HUES48 (cell line): ENCODE measurements at regions not wholly inside any gene's neighbourhood (a gene's known extent, or its start where the extent isn't known, plus 50 kb on each side); places are given as distances from the start of the nearest gene placed in this dataset.
"Not testable (repeated sequence)": the region's sequence is repeated elsewhere in the genome, so short reads cannot be mapped to it uniquely, and the experiment has no call there.

ENCODE experiments used
- H3K27ac ChIP-seq: one replicate; pipeline ENCODE4 v1.7.0; 2013; ENCODE audit warnings: low read depth, low read length, inconsistent platforms
- H3K27me3 ChIP-seq: 2 replicates; pipeline ENCODE4 v1.6.1; 2013; ENCODE audit warnings: mild to moderate bottlenecking, low read length; ENCODE audit not compliant: control insufficient read depth, insufficient read depth
- H3K36me3 ChIP-seq: 2 replicates; pipeline ENCODE4 v1.6.1; 2013; ENCODE audit warnings: low read length; ENCODE audit not compliant: control insufficient read depth, insufficient read depth
- H3K4me1 ChIP-seq: 2 replicates; pipeline ENCODE4 v1.6.1; 2013; ENCODE audit warnings: mild to moderate bottlenecking, low read length; ENCODE audit not compliant: control insufficient read depth, insufficient read depth
- H3K4me3 ChIP-seq: 2 replicates; pipeline ENCODE4 v1.5.1; 2013; ENCODE audit warnings: mild to moderate bottlenecking, low read depth, low read length
- H3K9ac ChIP-seq: 2 replicates; pipeline ENCODE4 v1.6.1; 2013; ENCODE audit warnings: mild to moderate bottlenecking, low read depth, low read length, moderate library complexity
- H3K9me3 ChIP-seq: 2 replicates; pipeline ENCODE4 v1.6.1; 2013; ENCODE audit warnings: low read length; ENCODE audit not compliant: control insufficient read depth, insufficient read depth

DNA sequence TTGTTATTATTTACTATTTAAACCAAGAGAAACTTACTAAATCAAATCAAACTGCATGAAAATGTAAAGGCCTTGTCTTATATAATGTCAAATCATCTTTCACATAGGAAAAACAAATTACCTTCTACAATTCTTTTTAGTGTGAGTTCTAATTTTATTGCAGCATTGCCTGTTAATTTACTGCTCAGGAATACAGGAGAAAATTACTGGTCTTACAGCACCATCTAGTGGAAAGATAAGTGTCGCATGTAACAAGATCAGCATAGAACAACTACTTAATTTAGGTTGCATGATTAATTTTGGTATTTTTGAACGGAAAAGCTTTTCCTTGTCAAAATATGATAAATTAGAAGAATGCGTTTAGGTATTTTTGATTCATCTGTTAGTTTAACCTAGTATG, 502.7 kb downstream of the UQCRFS1 start:
- no peak overlapping the region for H3K4me3 ChIP-seq
- H3K4me1 ChIP-seq: no peaks in the 10 kb centered on the region
- H3K9ac ChIP-seq: no peak overlapping the region
- H3K27ac ChIP-seq: no peak overlapping the region
- no peaks in the 10 kb centered on the region for H3K36me3 ChIP-seq
- no peaks in the 10 kb centered on the region for H3K9me3 ChIP-seq
- no peaks in the 10 kb centered on the region for H3K27me3 ChIP-seq

DNA sequence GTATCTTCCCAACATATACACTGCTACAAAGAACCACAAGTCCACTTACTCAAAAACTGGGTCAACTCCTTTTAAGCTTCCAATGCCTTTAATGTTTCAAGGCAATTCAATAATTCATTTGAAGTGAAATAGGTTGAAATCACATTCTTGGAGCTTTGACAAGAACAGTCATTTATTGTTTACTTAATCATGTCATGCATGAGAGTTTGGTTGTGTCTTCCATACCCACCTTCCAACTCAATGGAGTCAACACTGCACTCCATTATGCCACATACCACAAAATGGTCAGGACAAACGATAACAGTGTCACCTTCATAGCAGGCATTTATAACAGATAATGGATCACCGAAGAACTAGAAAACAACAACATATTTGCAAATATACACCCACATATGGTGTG, 506.3 kb downstream of the UQCRFS1 start:
- Histone ChIP-seq H3K27me3 (no peaks in the 10 kb centered on the region), H3K9me3 (no peaks in the 10 kb centered on the region), H3K27ac (no peak overlapping the region)

DNA sequence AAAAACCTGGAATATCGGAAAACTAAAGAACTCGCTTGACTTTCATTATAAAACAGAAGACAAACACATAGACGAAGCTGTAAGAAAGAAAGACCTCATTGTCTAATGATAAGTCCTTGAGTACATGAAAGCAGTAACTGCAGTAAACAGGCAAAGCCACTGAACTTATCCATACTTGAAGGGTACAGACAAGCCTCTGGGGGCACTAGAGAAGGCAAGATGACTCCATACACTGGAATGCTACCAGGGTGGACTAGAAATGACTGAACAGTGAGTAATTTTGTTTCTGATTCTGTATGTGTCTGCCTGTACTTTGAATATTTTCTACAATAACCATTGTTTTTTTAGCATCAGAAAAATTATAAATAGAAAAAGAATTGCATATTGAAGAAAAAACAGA, 507.9 kb downstream of the UQCRFS1 start:
- no peak overlapping the region for H3K9ac ChIP-seq
- no peaks in the 10 kb centered on the region for H3K27me3 ChIP-seq
- no peak overlapping the region for H3K27ac ChIP-seq
- no peaks in the 10 kb centered on the region for H3K4me1 ChIP-seq
- no peaks in the 10 kb centered on the region for H3K9me3 ChIP-seq
- no peaks in the 10 kb centered on the region for H3K36me3 ChIP-seq
- H3K4me3 ChIP-seq: no peak overlapping the region

More for the DNA sequence above, 506.3 kb downstream of the UQCRFS1 start:
- Histone ChIP-seq H3K36me3 (no peaks in the 10 kb centered on the region), H3K4me3 (no peak overlapping the region), H3K4me1 (no peaks in the 10 kb centered on the region), H3K9ac (no peak overlapping the region)

DNA sequence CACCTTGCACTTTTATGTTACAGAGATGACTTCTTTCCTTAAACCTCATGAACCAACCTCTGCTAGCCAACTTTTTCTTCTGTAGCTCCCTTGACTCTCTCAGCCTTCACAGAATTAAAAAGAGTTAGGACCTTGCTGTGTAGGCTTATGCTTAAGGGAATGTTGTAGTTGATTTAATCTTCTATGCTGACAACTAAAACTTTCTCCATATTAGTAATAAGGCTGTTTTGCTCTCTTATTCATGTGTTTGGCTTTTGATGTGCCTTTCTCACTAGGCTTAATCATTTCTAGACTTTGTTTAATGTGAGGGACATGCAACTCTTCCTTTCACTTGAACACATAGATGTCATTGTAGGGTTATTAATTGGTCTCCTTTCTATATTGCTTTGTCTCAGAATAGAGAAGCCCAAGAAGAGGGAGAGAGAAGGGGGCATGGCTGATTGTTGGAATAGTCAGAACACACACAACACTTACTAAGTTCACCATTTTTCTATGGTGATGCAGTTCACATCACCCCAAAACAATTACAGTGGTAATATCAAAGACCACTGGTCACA, 509.5 kb downstream of the UQCRFS1 start:
- no peaks in the 10 kb centered on the region for H3K4me1 ChIP-seq
- no peaks in the 10 kb centered on the region for H3K9me3 ChIP-seq
- no peaks in the 10 kb centered on the region for H3K36me3 ChIP-seq
- H3K4me3 ChIP-seq: no peak overlapping the region
- no peaks in the 10 kb centered on the region for H3K27me3 ChIP-seq
- no peak overlapping the region for H3K27ac ChIP-seq
- H3K9ac ChIP-seq: no peak overlapping the region

DNA sequence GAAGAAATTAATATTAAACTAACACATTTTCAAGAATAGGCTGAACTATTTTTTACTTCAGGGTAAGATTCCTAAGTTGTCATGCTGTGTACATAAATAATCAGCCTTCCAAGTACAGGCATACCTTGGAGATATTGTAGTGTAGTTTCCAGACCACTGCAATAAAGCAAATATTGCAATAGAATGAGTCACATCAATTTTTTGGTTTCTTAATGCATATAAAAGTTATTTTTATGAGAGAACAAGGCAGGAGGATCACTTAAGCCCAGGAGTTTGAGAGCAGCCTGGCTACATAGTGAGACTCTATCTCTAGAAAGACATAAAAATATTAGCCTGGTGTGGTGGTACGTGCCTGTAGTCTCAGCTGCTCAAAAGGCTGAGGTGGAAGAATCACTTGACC, 511.5 kb downstream of the UQCRFS1 start:
- H3K4me1 ChIP-seq: no peaks in the 10 kb centered on the region
- no peak overlapping the region for H3K4me3 ChIP-seq
- H3K27ac ChIP-seq: no peak overlapping the region
- H3K36me3 ChIP-seq: no peaks in the 10 kb centered on the region
- no peak overlapping the region for H3K9ac ChIP-seq
- no peaks in the 10 kb centered on the region for H3K9me3 ChIP-seq
- no peaks in the 10 kb centered on the region for H3K27me3 ChIP-seq

DNA sequence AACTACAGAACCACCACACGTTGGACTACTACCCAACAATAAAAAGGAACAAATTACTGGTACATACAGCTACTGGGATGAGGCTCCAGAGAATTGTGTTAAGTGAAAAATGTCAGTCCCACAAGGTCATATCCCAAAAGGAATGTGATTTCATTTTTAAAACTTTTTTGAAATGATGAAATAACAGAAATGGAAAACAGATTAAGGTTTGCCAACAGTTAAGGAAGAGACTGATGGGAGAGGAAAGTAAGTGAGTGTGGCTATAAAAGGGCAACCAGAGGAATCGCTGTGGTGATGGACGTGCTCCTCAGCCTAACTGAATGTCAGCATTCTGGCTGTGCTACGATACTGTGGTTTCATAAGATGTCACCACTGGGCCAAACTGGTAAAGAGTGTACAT, 512.8 kb downstream of the UQCRFS1 start:
- no peaks in the 10 kb centered on the region for H3K27me3 ChIP-seq
- no peak overlapping the region for H3K9ac ChIP-seq
- H3K4me3 ChIP-seq: no peak overlapping the region

DNA sequence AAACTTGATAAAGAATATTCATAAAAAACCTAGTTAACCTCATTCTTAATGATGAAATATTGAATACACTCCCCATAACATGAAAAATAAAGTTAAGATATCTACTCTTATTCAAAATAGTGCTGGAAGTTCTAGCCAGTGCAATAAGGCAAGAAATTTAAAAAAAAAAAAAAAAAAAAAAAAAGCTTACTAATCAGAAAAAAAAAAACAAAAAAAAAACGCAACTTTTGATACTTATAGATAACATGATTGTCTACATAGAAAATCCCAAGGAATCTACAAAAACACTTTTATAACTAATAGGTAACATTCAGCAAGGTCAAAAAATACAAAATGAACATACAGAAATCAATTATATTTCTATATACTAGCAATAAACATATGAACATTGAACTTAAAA, 515.6 kb downstream of the UQCRFS1 start:
- Histone ChIP-seq H3K4me3 (no peak overlapping the region), H3K9me3 (no peaks in the 10 kb centered on the region), H3K27me3 (no peaks in the 10 kb centered on the region), H3K9ac (no peak overlapping the region), H3K4me1 (no peaks in the 10 kb centered on the region), H3K36me3 (no peaks in the 10 kb centered on the region), H3K27ac (no peak overlapping the region)

More for the DNA sequence above, 512.8 kb downstream of the UQCRFS1 start:
- Histone ChIP-seq H3K27ac (no peak overlapping the region), H3K9me3 (no peaks in the 10 kb centered on the region), H3K36me3 (no peaks in the 10 kb centered on the region), H3K4me1 (no peaks in the 10 kb centered on the region)

DNA sequence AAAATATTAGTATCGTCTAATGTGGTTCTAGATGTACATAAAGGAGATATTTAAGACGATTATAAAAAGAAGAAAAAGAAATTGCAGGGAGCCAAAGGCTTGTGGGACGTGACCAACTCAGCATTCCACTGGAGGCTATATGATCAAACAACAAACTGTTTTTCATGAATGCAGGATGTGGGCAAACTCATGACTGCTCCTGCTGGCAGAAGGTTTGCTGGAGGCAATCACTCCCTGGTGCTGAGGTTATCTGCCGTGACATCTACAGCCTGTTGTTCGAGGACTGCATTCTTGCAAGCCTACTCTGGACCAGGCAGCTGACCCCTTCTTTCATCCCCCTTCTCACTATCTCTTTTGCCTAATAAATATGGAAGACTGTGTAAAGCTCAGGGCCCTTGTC, 518.1 kb downstream of the UQCRFS1 start:
- Histone ChIP-seq H3K4me3 (no peak overlapping the region), H3K36me3 (no peaks in the 10 kb centered on the region), H3K9me3 (no peaks in the 10 kb centered on the region)

DNA sequence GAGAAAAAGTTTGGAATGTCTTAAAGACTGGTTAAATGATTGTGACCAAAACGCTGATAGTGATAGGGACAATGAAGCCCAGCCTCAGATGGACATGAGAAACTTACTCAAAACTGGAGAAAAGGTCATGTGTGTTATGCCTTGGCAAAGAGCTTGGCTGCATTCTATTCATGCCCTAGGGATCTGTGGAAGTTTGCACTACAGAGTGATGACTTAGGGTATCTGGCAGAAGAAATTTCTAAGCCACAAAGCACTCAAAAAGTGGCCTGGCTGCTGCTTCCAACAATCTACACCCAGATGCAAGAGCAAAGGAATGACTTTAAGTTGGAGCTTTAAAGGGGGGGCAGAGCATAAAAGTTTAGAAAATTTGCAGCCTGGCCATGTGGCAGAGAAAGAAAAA, 521.3 kb downstream of the UQCRFS1 start:
- Histone ChIP-seq H3K27me3 (no peaks in the 10 kb centered on the region), H3K9me3 (no peaks in the 10 kb centered on the region), H3K4me1 (no peaks in the 10 kb centered on the region), H3K4me3 (no peak overlapping the region), H3K9ac (no peak overlapping the region), H3K27ac (no peak overlapping the region), H3K36me3 (no peaks in the 10 kb centered on the region)

More for the DNA sequence above, 518.1 kb downstream of the UQCRFS1 start:
- Histone ChIP-seq H3K4me1 (no peaks in the 10 kb centered on the region), H3K27me3 (no peaks in the 10 kb centered on the region), H3K27ac (no peak overlapping the region), H3K9ac (no peak overlapping the region)

DNA sequence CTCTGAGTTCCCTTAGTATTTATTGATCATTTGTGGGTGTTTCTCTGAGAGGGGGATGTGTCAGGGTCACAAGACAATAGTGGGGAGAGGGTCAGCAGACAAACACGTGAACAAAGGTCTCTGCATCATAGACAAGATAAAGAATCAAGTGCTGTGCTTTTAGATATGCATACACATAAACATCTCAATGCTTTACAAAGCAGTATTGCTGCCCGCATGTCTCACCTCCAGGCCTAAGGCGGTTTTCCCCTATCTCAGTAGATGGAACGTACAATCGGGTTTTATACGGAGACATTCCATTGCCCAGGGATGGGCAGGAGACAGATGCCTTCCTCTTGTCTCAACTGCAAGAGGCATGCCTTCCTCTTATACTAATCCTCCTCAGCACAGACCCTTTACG, 523.5 kb downstream of the UQCRFS1 start:
- not testable (repeated sequence) for H3K4me1 ChIP-seq, H3K36me3 ChIP-seq, H3K4me3 ChIP-seq, H3K9ac ChIP-seq, H3K27me3 ChIP-seq, H3K27ac ChIP-seq, H3K9me3 ChIP-seq

DNA sequence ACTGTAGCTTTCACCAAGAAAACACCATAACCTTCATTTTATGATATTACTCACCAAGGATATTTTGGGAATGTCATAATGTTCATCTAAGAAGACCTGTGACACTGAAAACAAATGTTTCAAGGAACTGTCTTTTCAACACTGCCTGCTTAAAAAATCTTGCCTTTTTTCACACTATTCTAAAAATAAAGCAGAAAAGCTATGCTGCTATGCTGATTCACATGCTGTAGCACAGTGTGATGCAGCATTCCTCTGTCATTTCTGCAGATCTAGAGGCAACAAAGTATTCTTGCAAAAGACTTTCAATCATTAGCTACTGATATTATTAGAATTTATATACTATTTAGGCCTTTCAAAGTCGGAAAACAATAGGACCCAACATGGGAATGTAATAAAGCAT, 525.7 kb downstream of the UQCRFS1 start:
- Histone ChIP-seq H3K27me3 (no peaks in the 10 kb centered on the region), H3K4me1 (no peaks in the 10 kb centered on the region), H3K4me3 (no peak overlapping the region), H3K9ac (no peak overlapping the region), H3K9me3 (no peaks in the 10 kb centered on the region), H3K27ac (no peak overlapping the region), H3K36me3 (no peaks in the 10 kb centered on the region)

DNA sequence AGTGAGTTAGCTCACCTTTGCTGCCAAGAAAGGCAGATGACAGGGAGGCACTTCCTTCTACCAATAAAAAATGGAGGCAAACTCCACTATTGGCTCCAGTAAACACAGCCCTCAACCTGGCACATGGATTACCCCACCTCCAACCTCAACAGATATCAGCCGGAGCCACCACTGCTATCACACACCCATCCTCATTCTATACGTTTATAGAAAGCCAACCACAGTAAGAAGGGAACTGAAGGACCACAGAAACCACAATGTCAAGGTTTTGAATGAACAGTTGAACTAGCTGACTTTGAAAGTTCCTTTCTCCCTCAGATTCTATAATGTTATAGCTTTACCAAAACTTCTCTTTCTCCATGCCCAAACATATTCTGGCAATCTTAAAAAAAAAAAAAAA, 526.2 kb downstream of the UQCRFS1 start:
- Histone ChIP-seq H3K4me1 (no peaks in the 10 kb centered on the region), H3K9me3 (no peaks in the 10 kb centered on the region), H3K36me3 (no peaks in the 10 kb centered on the region), H3K27me3 (no peaks in the 10 kb centered on the region), H3K9ac (no peak overlapping the region), H3K27ac (no peak overlapping the region), H3K4me3 (no peak overlapping the region)
